Breast epithelium (tissue), 3 donors: ENCODE measurements at regions not wholly inside any gene's neighbourhood (a gene's known extent, or its start where the extent isn't known, plus 50 kb on each side); places are given as distances from the start of the nearest gene placed in this dataset.

Experiments used
- CTCF ChIP-seq, 3 donors: fragments of 450-650 bp; IDR thresholded peaks; one replicate each; pipeline ENCODE4 v1.5.1; 2016 to 2017; ENCODE audit warnings: antibody characterized with exemption in 3 of 3, mild to moderate bottlenecking in 3 of 3, moderate library complexity in 3 of 3
- POLR2A ChIP-seq: fragments of 450-650 bp; IDR thresholded peaks from one replicate; pipeline ENCODE4 v1.6.1; 2016; ENCODE audit warnings: antibody characterized with exemption, mild to moderate bottlenecking, moderate library complexity

- TF ChIP-seq CTCF (IDR thresholded peaks at IDR 0.05) (no peak), POLR2A (no peak)
Observed at GRCh38 chr9:126219648-126220063, 107.0 kb upstream of the MVB12B start.
